Motor neuron (in vitro differentiated cells): ENCODE measurements at regions not wholly inside any gene's neighbourhood (a gene's known extent, or its start where the extent isn't known, plus 50 kb on each side); places are given as distances from the start of the nearest gene placed in this dataset.
"Not testable (repeated sequence)": the region's sequence is repeated elsewhere in the genome, so short reads cannot be mapped to it uniquely, and the experiment has no call there.

Experiments used
- ATAC-seq, 8 experiments: fragments of 200-7000 bp; cut with Tn5 transposase; replicated peaks in 6 of 8; 2 replicates each; pipeline ENCODE4 v1.8.0; 2021; ENCODE audit warnings: mild to moderate bottlenecking in 8 of 8, moderate library complexity in 8 of 8
- H3K27ac ChIP-seq, 2 donors: fragments of 250-450 bp; sonication (Bioruptor Pico); 2 replicates each; pipeline ENCODE4 v1.9.0; 2021; ENCODE audit warnings: antibody characterized with exemption in 2 of 2, mild to moderate bottlenecking in 2 of 2, moderate library complexity in 1 of 2
- H3K4me1 ChIP-seq, 2 donors: fragments of 250-450 bp; sonication (Bioruptor Pico); replicated peaks in 1 of 2; 2 replicates each; pipeline ENCODE4 v1.6.1; 2021; ENCODE audit warnings: antibody characterized with exemption in 2 of 2, mild to moderate bottlenecking in 2 of 2, moderate library complexity in 1 of 2
- H3K4me3 ChIP-seq, 5 donors: fragments of 250-450 bp; sonication (Bioruptor Pico); 2 replicates each; pipeline ENCODE4 v1.9.0; 2021; ENCODE audit warnings: antibody characterized with exemption in 5 of 5, mild to moderate bottlenecking in 5 of 5, moderate library complexity in 4 of 5
- WGBS, 10 experiments: fragments of 450-650 bp; shearing (Covaris generic); methylation state at CpG; one replicate each; pipeline ENCODE4 v1.0.0; 2022; 5-methylcytosine and 5-hydroxymethylcytosine counted together
- in situ Hi-C, 9 experiments: fragments of 400-800 bp; cut with MboI; loops; one replicate each; pipeline ENCODE4 v1.15.0; 2021; ENCODE audit warnings: low sequenced_read_pairs in 9 of 9, low pct_unique_long_range_greater_than_20kb in 2 of 9; ENCODE audit not compliant: unreplicated experiment in 9 of 9

GRCh38 chr11:13560341-13560740 is 64.5 kb upstream of the PTH start:
- H3K4me1 ChIP-seq, H3K27ac ChIP-seq, ATAC-seq, H3K4me3 ChIP-seq, in situ Hi-C loops: not testable (repeated sequence)
- 100% methylated on average over 1 of the region's 11 CpGs; no CpG with 5 or more reads in 9 of the 10 experiments for WGBS, 10 experiments

GRCh38 chr11:13552784-13553183 is 57.0 kb upstream of the PTH start:
- in situ Hi-C loops = no loop called here
- Histone ChIP-seq H3K4me3 (no peak overlapping the region), H3K27ac (no peak overlapping the region), H3K4me1 (no peaks in the 10 kb centered on the region)
- WGBS, 10 experiments = 0 to 95% (median 27%) methylated on average over 1 to 3 of the region's 3 CpGs; no CpG with 5 or more reads in 2 of the 10 experiments
- ATAC-seq = no peak

DNA sequence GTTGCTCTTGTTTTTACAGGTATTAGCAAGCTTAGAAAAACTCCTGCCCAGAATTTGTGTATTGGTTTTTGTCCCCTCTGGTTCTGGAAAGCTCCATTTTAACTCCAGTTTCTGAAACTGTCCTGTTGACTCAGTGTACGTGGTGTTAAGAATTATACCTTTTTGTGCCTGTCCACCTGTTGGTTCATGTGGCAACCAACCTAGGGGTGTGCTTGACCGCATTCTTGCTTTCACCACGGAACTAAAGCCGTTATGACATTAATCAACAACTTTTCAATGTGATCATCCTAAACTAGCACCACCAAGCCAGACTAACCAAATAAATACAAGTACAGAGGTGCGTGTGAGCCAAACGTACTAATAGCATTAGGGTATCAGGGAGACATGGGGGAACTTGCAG is 56.0 kb upstream of the PTH start:
- Histone ChIP-seq H3K27ac (no peak overlapping the region), H3K4me3 (no peak overlapping the region), H3K4me1 (no peaks in the 10 kb centered on the region)
- WGBS, 10 experiments = 0 to 100% (median 77%) methylated on average over 1 to 3 of the region's 6 CpGs; no CpG with 5 or more reads in 3 of the 10 experiments
- no peak for ATAC-seq
- in situ Hi-C loops = no loop called here

- ATAC-seq = no peak
- in situ Hi-C loops = no loop called here
- 0 to 100% (median 80%) methylated on average over 1 of the region's 1 CpG; no CpG with 5 or more reads in 3 of the 10 experiments for WGBS, 10 experiments
- H3K27ac ChIP-seq = no peak overlapping the region
- H3K4me1 ChIP-seq = no peaks in the 10 kb centered on the region
- no peak overlapping the region for H3K4me3 ChIP-seq
Observed at GRCh38 chr11:13550761-13551160, 55.0 kb upstream of the PTH start.

DNA sequence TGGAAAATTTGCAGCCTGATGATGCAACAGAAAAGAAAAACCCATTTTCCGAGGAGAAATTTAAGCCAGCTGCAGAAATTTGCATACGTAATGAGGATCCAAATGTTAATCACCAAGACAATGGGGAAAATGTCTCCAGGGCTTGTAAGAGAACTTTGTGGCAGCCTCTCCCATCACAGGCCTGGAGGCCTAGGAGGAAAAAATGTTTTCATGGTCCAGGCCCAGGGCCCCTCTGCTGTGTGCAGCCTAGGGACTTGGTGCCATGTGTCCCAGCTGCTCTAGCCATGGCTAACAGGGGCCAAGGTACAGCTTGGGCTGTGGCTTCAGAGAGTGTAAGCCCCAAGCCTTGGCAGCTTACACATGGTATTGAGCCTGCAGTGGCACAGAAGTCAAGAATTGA is 50.3 kb upstream of the PTH start:
- in situ Hi-C loops, ATAC-seq, H3K4me3 ChIP-seq, H3K4me1 ChIP-seq, H3K27ac ChIP-seq: not testable (repeated sequence)
- WGBS, 10 experiments = 18 to 83% (median 36%) methylated on average over 1 to 2 of the region's 2 CpGs; no CpG with 5 or more reads in 3 of the 10 experiments
